ENCODE measurements at regions not wholly inside any gene's neighbourhood (a gene's known extent, or its start where the extent isn't known, plus 50 kb on each side); places are given as distances from the start of the nearest gene placed in this dataset.

DNA sequence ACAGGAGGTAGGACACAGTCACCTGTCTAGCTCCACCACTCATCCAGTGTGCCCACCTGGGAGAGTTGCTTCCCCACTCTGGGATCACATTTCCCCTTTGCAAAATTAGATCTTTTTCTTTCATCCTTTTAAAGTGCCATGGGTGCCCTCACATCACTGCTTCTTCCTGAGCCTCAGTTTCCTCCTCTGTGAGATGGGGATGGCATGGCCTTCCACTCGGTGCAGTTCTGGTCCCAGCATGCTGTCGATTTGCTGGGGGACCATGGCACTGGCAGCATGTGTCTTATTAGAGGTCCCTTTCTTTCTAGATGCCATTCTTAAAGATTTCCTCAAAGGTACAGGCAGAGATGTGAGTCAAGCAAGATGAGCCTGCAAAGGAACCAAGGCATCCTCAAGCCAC is 158.3 kb upstream of the ZMIZ1 start:
- DNase-seq (ENCODE audit: extremely low read depth, low read depth, low spot score): no peak

DNA sequence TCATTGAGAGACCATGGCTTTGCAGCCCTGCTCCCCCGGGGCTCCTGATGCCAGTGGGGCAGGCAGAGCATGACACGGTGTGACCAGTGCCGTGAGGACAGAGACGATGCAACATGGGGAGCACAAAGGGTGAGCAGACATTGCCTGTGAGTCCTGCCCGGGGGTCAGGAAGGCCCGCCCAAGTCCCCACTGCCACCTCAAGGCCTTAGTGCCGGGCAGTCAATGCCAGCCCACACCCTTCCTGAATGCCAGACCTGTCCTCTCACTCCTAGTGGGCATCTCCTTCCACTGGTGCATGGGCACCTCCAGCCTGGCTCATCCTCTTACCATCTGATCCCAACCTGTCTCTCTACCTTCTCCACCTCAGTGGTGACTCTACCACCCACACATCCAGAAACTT is 157.9 kb upstream of the ZMIZ1 start:
- no peak for DNase-seq (ENCODE audit: extremely low read depth, low read depth, low spot score)

DNA sequence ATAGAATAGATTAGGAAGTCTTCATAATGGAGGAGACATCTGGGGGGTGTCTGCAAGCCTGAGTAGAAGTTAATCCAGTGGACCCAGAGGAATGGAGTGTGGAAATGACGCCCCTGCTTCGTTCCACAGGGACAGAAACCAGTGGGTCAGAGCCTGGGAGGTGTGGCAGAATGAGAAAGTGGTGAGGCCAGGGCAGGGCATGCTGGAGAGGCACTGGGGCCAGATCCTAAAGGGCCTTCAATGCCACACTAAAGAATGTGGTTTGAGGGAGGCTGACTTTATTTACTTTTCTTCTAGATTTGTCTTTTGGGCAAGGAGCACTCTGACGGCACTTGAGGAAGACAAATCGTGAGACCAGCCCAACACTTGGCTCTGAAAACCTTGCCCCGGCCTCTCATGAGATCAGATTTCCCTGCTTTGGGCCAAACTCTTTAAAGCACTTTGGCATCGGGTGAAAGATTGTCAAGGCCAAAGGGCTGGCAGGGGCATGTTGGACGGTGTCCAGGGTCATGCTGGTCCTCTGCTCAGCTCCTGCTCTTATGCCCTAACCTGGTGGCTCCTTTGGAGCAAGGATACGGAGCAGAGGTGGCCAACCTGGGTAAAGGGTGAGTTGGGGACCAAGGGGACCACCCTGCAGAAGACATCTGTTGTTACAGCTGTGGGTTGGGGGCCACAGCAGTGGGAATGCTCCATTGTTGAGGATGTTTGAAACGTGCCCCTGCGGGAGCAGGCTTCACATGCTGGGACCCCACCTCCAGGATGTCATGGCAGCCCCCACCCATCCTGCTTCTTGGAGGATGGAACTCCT is 157.0 kb upstream of the ZMIZ1 start:
- DNase-seq (ENCODE audit: extremely low read depth, low read depth, low spot score): no peak

DNA sequence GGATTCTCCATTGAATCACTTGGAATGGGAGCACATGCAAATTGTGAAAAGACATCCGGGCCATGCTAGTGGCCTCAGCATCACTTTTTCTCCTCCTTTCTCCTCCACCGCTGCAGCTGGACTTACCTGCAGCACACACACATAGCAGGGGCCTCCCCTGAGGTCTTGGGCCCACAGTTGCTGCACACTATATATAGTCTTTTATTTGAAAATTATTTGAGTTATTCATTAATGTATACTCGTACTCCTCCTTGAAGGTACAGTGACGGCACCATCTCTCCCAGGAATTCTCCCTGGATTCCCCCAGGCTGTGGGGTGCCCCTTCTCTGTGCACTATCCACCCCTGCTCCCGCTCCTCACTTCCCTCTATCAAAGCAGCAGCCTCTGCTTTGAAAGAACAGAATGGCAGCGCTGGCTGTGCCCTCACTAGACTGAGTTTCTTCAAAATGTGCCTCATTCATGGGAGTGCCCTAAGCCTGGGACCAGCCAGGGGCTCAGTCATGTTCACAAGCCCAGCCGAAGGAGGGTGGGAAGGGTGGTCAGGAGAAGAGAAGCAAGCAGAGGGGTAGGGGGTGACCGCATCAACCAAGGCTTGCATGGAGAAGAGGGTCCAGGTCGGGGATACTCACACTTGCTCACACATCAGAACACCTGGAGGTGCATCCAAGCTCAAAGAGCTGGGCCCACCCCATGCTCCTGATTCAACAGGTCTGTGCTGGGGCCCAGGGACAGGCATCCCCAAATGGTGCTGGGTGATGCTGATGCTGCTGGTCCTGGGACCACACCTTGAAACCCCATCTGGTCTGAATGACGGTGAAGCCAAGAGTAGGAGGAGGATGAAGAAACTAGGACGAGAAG is 156.2 kb upstream of the ZMIZ1 start:
- no peak for DNase-seq (ENCODE audit: extremely low read depth, low read depth, low spot score)

DNA sequence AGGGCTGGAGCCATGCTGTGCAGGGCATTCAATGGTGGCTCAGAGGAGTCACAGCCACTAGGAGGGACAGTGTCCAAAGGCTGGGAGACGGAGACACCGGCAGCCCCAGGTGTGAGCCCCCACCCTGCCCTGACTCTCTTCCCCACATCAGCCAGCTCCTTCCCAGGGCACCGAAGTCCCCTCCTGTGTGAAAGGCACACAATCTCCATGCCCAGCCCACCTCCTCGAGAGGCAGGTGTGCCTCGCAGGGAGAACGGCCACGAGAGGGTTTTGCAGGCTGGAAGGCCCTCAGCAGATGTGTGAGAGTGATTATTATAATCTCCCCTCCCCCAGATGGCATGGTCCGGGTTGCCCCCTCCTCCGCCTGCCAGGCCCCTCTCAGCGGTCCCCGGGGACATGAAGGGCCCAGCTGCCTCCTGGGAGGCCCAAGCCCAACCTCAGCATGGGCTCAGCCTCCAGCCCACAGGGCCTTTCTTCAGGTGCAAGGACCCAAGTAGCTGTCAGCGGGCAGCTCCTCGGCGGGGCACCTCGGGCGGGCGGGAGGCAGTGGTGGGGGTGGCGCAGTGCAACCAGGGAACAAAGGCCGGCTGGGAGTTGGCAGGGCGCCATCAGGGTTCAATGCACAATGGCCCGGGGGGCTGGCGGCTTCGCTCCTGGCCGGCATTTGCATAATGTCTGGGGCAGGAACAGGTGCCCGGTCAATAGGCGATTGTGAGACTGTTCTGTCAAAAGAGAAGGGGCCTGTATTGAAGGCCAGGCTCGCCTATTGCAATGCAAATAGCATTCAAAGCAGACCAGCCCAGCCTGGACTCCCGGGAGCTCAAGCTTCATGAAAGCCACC is 155.3 kb upstream of the ZMIZ1 start:
- DNase-seq (ENCODE audit: extremely low read depth, low read depth, low spot score): no peak

DNA sequence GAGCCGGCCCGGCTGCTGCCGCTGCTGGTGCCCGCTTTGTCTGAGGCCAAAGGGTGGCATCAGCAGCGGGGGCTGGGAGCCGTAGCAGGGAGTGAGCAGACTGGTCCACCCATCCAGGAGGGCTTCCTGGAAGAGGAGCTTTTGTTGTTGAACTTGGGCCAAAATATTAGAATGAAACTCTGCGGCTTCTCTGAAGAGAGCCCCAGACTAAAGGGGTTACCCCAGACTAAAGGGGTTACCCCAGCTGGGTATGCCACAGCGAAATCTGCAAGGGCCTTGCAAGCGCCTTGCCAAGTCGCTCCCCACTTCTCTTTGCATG is 154.7 kb upstream of the ZMIZ1 start:
- DNase-seq (ENCODE audit: extremely low read depth, low read depth, low spot score): no peak

DNA sequence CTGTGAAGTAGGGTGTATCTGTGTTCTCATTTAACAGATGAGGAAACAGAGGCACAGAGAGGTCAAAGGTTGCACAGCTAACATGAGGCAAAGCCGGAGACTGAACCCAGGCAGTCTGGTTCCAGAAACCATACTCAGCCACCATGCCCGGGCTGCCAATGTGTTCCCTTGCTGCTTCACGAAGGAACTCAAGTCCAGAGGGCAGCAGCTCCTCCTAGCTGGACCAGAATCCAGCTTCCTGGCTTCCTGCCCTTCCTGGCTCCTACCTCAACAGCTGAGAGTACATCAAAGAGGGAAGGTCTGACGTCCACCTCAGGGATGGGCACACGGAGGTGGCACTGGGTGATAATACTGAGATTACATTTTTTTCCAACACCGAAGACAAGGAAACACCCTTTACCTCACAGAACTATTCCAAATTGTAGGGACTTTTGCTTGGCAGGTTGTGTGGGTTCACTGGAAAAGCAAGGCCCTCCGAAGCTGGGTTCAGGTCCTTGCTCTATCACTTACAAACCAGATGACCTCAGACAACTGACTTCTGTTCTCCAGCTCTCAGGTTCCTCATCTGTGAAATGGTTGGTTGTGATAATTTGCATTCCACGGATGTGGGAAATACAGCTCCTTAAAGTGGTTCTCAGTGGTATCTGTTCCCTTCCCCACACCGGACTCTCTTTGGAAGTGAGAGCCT is 154.1 kb upstream of the ZMIZ1 start:
- no peak for DNase-seq (ENCODE audit: extremely low read depth, low read depth, low spot score)

DNA sequence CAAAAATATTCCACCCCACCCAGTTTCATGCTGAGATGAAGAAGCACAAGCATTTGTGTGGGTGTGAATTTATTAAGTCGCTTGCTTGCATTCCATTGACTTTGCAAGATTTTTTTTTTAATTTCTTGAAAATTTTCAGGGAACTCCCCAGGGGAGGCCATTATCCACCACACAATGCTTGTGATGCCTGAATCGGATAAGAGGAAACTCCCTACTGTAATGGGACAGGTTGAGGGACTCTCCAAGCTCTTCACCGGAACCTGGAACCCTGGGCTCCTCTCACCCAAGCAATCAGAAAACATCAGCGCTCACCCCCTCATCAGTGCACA is 153.6 kb upstream of the ZMIZ1 start:
- no peak for DNase-seq (ENCODE audit: extremely low read depth, low read depth, low spot score)

DNA sequence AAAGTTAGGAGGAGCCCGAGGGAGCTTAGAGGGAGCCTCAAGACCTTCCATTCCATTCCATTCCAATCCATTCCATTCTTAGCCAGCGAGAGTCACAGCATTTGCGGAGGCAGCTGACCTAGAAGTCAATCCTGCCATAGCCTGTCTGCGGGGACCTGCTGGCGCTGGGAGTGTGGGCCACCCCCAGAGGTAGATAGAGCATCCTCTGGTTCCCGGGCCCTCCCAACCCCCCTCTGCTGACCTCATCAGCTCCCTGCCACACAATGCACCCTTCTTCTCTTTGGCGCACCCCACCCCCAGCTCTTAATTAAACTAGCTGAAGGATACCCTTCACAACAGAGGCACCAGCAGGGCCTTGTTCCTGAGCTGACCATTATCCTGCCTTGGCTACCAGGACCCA is 152.5 kb upstream of the ZMIZ1 start:
- no peak for DNase-seq (ENCODE audit: extremely low read depth, low read depth, low spot score)

DNA sequence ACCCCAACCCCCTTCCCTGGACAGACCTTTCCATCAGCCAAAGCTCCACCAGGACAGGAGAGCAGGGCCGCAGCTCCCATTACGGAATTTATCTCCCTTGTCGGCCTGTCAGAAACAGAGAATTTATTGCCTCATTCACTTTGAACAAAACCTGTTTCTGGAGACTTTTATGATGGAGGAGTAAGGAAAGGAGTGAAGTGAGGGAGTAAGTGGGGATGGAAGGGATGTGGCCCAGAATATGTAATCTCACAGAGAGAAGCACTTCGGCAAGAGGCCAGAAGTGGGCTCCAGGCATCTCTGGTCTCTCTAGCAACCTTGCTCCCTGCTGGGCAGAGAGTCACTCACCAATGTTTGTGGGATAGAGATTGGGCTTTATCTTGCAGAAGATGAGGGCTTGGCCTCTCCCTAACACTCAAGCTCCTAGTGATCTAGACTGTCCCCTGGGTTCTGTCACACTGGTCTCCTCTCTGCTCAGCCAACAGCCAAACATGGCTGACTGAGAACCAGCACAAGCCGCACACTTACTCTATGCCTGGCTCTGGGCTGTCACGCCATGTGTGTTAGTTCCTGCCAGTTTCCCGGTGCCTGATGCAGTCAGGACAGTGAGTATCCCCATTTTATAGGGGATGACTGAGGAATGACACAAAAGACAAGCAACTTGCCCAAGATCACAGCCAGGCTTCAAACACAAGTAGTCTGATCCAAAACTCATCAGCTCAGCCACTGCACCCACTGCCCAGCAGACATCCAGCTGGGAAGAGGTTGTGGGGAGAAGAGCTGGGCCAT is 149.4 kb upstream of the ZMIZ1 start:
- no peak for DNase-seq (ENCODE audit: extremely low read depth, low read depth, low spot score)

DNA sequence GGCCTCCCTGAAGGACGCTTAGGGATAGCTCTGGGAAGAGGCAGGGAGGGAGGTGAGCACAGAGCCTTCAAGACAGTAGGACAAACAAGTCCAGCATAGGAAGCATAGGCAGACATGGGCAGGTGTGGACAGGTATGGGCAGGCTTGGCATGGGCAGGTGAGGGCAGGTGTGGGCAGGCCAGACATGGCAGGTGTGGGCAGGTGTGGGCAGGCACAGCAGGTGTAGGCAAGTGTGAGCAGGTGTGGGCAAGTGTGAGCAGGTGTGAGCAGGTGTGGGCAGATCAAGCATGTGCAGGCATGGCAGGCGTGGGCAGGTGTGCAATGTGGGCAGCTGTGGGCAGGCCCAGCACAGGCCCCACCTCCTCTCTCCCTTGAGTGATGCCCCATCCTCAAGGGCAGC is 148.8 kb upstream of the ZMIZ1 start:
- DNase-seq (ENCODE audit: extremely low read depth, low read depth, low spot score): no peak

DNA sequence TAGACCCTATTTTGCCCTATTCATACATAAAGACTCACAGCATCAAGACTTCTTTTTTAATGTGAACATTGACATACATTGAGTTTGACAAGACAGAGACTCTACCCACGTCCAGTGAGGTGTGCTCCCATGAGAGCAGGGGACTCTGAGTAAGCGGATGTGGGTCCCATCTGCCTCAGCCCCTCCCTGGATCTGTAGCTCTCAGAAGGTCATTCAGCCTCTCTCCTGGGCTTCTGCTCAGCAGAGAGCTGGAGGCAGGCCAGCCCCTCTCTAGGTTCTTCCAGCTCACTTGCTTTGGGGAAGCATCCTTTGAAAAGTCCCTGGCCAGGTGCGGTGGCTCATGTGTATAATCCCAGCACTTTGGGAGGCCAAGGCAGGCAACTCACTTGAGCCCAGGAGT is 146.9 kb upstream of the ZMIZ1 start:
- DNase-seq (ENCODE audit: extremely low read depth, low read depth, low spot score): no peak

DNA sequence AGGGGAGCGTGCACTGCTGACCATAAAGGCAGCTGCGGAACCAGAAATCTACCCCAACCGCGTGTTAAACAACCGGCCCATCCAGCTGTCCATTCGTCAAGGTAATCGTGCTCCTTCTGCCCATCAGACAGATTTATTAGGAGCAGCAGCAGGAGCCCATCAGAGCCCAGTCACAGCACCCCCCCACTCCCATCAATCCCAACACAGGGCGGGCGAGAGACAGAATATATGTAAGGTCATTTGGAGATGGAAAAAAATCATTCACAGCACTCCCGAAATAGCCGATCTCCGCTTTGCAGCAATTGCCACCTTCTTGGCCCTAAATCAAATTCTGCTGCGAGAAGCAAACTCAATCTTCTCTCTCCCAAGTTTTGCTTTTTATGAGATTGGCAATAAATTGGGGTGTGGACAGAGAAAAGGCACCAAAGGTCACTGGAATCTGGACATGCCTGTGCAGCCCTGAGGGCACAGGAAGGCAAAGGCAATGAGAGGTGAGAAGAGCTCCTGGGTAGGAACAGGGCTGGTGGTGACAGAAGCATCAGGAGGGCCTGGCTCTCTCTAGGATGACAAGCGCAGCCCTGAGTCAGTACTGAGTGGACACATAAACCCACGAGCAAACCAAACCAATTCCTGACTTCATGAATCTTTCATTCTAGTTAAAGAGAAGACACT is 145.0 kb upstream of the ZMIZ1 start:
- no peak for DNase-seq (ENCODE audit: extremely low read depth, low read depth, low spot score)

DNA sequence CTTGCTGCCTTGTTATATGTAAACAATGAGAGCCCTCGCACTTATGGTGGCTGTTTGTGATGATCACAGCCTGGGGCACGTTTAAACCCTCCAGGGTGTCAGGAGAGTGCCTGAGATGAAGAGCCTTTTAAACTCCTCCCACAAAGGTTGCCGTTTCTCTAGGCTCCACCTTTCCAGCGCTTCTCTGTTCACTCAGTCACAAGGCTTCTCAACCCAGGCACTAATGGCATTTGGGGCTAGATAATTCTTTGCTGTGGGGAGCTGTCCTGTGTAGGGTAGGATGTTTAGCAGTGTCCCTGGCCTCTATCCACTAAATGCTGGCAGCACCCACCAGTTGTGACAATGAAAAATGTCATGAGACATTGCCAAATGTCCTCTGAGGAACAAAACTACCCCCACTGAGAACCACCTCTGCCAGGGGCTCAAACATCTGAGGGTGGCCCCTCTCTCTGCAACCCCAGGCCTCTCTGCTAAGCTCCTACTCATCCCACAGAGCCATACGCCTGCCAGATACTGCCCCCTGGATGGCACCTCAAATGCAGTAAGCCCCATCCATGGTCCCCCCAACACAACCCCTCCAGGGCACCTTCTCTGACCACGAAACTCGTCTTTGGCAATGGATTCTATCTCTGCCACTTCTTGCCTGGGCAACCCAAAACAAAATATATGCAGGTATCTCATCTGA is 144.3 kb upstream of the ZMIZ1 start:
- DNase-seq (ENCODE audit: extremely low read depth, low read depth, low spot score): no peak

DNA sequence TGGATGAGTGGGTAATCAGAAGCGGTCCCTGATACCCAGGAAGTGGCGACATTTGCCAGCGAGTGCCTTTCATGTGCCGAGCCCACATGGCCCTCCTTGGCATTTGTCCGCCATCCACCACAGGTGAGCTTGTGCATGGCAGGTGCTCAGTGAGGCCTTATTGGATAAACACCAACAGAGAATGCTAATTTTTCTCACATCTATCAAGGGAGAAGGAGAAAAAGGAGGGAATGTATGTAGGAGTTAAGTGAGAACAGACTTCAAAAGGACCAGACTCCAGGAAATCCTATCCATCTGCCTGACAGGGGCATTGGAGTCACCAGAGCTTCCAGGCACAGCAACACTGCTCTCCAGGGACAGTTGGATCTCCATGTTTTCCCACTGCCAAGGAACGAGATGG is 143.5 kb upstream of the ZMIZ1 start:
- DNase-seq (ENCODE audit: extremely low read depth, low read depth, low spot score): no peak

DNA sequence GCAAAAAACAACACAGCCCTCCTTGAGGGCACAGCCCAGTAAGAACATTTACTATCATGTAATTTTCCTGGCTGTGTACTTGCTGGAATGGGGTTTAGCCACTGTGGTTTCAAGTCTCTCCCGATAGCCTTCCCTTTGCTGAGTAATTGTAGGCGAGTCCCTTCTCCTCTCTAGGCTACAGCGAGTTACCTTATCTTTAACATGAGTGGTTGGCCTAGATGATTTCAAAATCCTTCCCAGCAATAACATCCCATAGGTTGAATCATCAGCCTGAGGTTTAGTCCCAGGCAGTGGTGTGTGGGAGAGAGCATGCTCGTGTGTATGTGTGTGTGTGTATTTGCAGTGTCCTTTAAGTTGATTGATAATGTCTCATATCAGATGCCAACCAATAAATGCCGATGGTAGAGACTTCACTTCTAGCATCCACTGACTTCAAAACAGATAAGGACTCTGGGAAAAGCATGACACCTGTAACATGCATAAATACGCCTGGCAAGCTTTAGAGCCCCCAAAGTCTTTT is 142.9 kb upstream of the ZMIZ1 start:
- no peak for DNase-seq (ENCODE audit: extremely low read depth, low read depth, low spot score)

DNA sequence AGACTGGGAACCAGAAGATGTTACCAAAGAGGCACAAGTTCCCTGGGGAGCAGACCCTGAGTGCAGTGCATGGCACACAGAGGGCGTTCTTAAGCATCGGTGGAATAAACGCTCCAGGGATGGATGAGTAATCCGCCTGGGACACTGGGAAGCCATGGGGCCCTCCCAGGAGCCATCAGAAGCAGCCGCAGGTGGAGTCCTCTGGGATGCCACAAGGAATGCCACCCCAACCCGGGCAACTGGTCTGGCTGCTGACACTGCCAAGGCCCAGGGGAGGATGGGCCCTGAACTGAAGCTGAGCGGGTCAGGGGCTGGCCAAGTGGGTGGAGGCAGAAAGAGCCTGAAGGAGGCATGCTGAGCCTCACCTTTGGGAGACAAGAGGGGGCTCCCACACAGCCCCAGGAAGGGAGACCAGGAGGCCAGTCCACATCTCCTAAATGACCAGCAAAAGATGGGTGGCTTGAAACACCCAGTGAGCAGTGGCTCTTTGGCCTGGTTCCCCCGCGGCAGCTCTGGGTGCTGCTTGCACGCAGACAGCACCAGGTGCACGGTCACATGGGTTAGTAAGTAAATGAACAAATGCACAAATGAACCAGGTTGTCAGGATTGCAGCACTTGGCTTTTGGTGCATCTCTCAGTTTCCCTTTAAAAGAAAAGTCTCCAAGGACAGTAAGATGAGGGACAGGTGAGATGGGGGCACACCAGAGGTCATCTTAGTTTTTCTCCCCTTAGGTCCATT is 141.3 kb upstream of the ZMIZ1 start:
- DNase-seq (ENCODE audit: extremely low read depth, low read depth, low spot score): no peak

DNA sequence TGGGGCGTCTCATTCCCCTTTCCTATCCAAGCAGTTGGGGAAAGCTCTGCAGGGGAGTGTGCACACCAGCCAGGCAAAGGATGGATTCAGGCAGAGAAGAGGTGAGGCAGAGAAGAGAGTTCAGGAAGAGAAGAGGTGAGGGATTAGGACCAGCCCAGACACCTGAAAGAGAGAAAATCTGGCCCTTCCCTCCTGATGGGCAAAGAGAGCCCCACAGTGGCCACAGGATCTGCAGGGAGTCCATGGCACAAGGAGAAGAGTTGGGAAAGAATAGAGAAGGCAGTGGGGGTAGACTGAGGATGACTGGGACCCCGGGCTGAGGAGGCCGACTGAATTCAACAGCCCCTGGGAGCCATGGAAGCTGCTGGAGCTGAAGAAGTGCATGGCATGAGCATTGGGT is 140.4 kb upstream of the ZMIZ1 start:
- no peak for DNase-seq (ENCODE audit: extremely low read depth, low read depth, low spot score)
